A673 (cell line): ENCODE measurements at regions not wholly inside any gene's neighbourhood (a gene's known extent, or its start where the extent isn't known, plus 50 kb on each side); places are given as distances from the start of the nearest gene placed in this dataset.

ENCODE experiments used
- CTCF ChIP-seq: fragments of 300-800, 200-600 bp; sonication (generic); conservative IDR thresholded peaks from 2 replicates; pipeline ENCODE4 v1.5.1; 2017; ENCODE audit warnings: low read depth, mild to moderate bottlenecking, antibody characterized with exemption, low read length, moderate library complexity, mixed read lengths
- EZH2 ChIP-seq: fragments of 200-600 bp; sonication (generic); IDR thresholded peaks from 2 replicates; pipeline ENCODE4 v1.6.1; 2017; ENCODE audit warnings: borderline replicate concordance, low read depth, mild to moderate bottlenecking, mixed read lengths, antibody characterized with exemption, low read length; ENCODE audit not compliant: poor library complexity, severe bottlenecking

DNA sequence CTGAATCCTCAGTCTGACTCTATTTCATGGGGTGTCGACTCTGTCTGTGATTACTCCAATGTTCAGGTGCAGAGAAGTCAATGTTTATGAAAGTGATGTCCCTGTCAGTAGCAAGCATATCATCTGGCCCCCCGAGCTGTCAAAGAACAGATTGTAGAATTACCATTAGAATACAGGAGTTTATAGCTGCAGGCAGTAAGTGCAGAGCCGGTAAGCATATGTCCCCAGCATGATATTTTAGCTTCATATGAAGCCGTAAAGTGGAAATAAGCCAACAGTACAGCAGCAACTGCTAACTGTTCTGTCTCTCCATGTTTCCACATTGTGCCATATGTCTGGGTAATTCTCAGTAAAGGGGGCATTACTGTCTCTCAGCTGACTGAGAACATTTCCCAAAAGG lies 541.8 kb downstream of the SOX11 start:
- TF ChIP-seq CTCF (no peak), EZH2 (no peak)
